SK-N-SH treated with all-trans-retinoic acid at 6 μM for 48 hours (cell line): ENCODE measurements at regions not wholly inside any gene's neighbourhood (a gene's known extent, or its start where the extent isn't known, plus 50 kb on each side); places are given as distances from the start of the nearest gene placed in this dataset.

Experiments used
- CSRNP3 ChIP-seq: fragments of 250-450 bp; sonication (Bioruptor Pico); IDR thresholded peaks from 2 replicates; pipeline ENCODE4 v1.5.1; 2021; ENCODE audit warnings: mild to moderate bottlenecking, moderate library complexity
- TSHZ2 ChIP-seq: fragments of 250-450 bp; sonication (Bioruptor Pico); IDR thresholded peaks from 2 replicates; pipeline ENCODE4 v1.5.0; 2020; ENCODE audit warnings: mild to moderate bottlenecking, moderate library complexity
- ZFP3 ChIP-seq: fragments of 250-450 bp; sonication (Bioruptor Pico); IDR thresholded peaks from 2 replicates; pipeline ENCODE4 v1.5.0; 2020; ENCODE audit warnings: mild to moderate bottlenecking, moderate library complexity
- TF ChIP-seq, protein P1 (sequence below): fragments of 250-450 bp; sonication (Bioruptor Pico); IDR thresholded peaks from 2 replicates; pipeline ENCODE4 v1.8.0; 2020; ENCODE audit warnings: mild to moderate bottlenecking, moderate library complexity, borderline replicate concordance
- TF ChIP-seq, protein P2 (sequence below): fragments of 250-450 bp; sonication (Bioruptor Pico); IDR thresholded peaks from 2 replicates; pipeline ENCODE4 v1.5.1; 2020; ENCODE audit warnings: low read depth, mild to moderate bottlenecking, moderate library complexity

DNA sequence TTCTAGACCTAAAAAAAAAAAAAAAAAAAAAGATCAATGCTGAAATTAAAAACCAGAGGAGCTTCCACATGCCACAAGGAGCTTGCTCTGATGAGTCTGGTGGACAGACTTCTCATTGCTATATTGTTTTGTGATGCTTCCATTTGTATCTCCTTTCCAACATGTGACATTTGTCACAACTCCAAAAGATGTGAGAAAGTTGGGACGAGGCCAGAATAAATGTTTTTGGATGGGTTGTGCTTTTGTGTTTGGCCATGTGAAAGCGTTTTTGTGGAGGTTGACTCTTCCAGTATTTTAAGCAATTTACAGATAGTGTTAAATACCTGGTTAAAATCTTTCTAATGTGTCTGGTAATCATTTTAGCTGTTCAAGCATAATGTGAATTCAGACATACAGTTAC is 280.1 kb downstream of the SKAP2 start:
- TF ChIP-seq CSRNP3 (CRISPR knock-in tag): no peak
- TF ChIP-seq, protein P1, sequence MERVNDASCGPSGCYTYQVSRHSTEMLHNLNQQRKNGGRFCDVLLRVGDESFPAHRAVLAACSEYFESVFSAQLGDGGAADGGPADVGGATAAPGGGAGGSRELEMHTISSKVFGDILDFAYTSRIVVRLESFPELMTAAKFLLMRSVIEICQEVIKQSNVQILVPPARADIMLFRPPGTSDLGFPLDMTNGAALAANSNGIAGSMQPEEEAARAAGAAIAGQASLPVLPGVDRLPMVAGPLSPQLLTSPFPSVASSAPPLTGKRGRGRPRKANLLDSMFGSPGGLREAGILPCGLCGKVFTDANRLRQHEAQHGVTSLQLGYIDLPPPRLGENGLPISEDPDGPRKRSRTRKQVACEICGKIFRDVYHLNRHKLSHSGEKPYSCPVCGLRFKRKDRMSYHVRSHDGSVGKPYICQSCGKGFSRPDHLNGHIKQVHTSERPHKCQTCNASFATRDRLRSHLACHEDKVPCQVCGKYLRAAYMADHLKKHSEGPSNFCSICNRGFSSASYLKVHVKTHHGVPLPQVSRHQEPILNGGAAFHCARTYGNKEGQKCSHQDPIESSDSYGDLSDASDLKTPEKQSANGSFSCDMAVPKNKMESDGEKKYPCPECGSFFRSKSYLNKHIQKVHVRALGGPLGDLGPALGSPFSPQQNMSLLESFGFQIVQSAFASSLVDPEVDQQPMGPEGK (CRISPR knock-in tag): no peak
- no peak for TF ChIP-seq ZFP3
- TF ChIP-seq, protein P2, sequence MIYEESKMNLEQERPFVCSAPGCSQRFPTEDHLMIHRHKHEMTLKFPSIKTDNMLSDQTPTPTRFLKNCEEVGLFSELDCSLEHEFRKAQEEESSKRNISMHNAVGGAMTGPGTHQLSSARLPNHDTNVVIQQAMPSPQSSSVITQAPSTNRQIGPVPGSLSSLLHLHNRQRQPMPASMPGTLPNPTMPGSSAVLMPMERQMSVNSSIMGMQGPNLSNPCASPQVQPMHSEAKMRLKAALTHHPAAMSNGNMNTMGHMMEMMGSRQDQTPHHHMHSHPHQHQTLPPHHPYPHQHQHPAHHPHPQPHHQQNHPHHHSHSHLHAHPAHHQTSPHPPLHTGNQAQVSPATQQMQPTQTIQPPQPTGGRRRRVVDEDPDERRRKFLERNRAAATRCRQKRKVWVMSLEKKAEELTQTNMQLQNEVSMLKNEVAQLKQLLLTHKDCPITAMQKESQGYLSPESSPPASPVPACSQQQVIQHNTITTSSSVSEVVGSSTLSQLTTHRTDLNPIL (CRISPR knock-in tag): no peak
- TF ChIP-seq TSHZ2: no peak
